Peyer's patch (tissue), 4 donors: ENCODE measurements at regions not wholly inside any gene's neighbourhood (a gene's known extent, or its start where the extent isn't known, plus 50 kb on each side); places are given as distances from the start of the nearest gene placed in this dataset.

ENCODE experiments used
- CTCF ChIP-seq, 6 experiments: fragments of 450-650 bp in 4 of 6; fragments of 200-600 bp in 2 of 6; sonication (generic) in 1 of 6; IDR thresholded peaks; one replicate each; pipeline ENCODE4 v1.5.1; 2017 to 2019; ENCODE audit warnings: antibody characterized with exemption in 6 of 6, mild to moderate bottlenecking in 3 of 6, moderate library complexity in 1 of 6
- POLR2A ChIP-seq, 2 donors: fragments of 450-650 bp; IDR thresholded peaks; one replicate each; pipeline ENCODE4 v1.5.1; 2017; ENCODE audit warnings: antibody characterized with exemption in 2 of 2, mild to moderate bottlenecking in 2 of 2, moderate library complexity in 2 of 2

- TF ChIP-seq CTCF (IDR thresholded peaks at IDR 0.05) (no peak), POLR2A (IDR thresholded peaks at IDR 0.05) (no peak)
Measured at GRCh38 chr2:235277485-235277884, 216.4 kb upstream of the AGAP1 start.
